ENCODE measurements at regions not wholly inside any gene's neighbourhood (a gene's known extent, or its start where the extent isn't known, plus 50 kb on each side); places are given as distances from the start of the nearest gene placed in this dataset.
"Not testable (repeated sequence)": the region's sequence is repeated elsewhere in the genome, so short reads cannot be mapped to it uniquely, and the experiment has no call there.

- DNase-seq: no peak
Observed at GRCh38 chr1:70827030-70827429, 220.6 kb downstream of the PTGER3 start.

- no peak for DNase-seq
Observed at GRCh38 chr1:70828177-70828576, 219.4 kb downstream of the PTGER3 start.

- DNase-seq: not testable (repeated sequence)
Observed at GRCh38 chr1:70834365-70834764, 213.3 kb downstream of the PTGER3 start.

- DNase-seq: no peak
Observed at GRCh38 chr1:70836456-70836855, 211.2 kb downstream of the PTGER3 start.

GRCh38 chr1:70840260-70840953, 207.2 kb downstream of the PTGER3 start:
- no peak for DNase-seq

DNA sequence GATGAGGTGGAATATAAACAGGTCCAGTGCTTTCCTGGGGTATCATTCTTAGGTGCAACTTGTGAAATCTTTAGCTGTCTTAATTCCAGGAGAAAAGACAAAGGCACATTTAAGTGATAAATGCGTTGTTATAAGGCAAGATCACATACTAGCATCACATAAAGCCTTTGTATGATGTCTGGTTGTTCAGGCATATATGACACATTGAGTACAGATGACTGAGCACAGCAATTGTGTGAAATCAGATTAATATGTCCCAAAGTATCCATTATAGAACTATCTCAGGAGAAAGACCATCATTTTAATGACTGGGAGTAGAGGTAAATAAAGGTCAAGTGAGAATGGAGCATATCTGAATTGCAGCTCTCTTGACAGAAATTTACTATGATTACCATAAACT, 205.1 kb downstream of the PTGER3 start:
- no peak for DNase-seq

- no peak for DNase-seq
Observed at GRCh38 chr1:70843452-70843851, 204.2 kb downstream of the PTGER3 start.

DNA sequence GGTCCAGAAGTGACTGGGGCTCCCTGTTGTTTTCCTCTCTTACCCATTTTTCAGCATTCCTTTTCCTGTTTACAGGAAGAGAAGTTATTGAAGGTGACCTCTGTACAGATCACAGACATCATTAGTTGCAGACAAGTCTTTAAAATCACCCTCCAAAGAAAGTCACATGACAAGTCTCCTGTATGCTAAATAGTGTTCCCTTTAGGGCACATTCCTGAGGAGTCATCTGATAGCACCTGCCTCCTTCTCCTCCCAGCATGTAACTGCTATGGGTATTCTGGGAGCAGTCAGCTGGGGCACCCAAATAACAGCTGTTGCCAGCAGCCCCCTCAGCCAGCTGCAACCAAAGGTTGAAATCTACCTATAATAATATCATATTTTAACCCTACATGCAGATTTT, 200.6 kb downstream of the PTGER3 start:
- no peak for DNase-seq

- DNase-seq: no peak
Observed at GRCh38 chr1:70855203-70855602, 192.4 kb downstream of the PTGER3 start.

GRCh38 chr1:70856201-70856600, 191.4 kb downstream of the PTGER3 start:
- no peak for DNase-seq

- DNase-seq: no peak
Observed at GRCh38 chr1:70863239-70863638, 184.4 kb downstream of the PTGER3 start.

GRCh38 chr1:70864302-70864701, 183.3 kb downstream of the PTGER3 start:
- no peak for DNase-seq

- DNase-seq: peak; percentile 81
Observed at GRCh38 chr1:70866542-70867264, 180.9 kb downstream of the PTGER3 start.

DNA sequence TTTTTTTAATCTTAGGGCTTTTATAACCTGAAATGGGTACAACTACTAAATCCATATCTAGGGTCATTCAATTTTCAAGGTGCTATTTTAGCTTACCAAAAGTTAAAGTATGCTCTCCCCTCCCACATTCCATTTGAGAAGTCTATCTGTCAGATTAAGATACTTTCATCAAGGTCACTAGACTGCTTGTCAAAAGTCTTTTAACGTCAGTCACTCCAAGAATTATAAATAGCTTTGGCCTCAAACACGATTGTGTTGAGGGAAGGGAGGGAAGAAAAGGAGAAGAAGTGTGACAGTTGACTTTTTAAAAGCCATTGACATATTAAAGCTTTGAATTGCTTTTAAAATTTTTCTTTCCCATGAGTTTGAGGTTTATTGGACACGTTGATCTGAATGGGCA, 175.8 kb downstream of the PTGER3 start:
- no peak for DNase-seq

GRCh38 chr1:70874063-70874462, 173.6 kb downstream of the PTGER3 start:
- DNase-seq: peak; percentile 42

DNA sequence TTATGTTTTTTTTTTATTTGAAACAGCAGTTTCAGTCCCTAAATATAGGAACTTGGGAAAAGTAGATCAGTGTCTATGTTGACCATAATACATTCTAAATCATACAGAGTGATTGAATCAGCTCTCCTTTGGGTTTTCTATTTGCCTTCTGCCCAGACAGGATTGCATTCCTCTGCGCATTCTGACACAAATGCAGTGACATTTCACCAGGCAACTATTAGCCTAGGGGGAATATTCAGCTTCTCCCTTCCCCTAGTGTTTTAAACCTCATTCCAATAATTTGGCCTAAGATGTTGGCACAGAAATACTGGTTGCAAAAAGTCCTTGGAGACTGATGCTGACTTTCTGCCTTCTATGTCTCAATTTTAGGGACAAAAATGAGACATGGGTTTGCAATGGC, 172.8 kb downstream of the PTGER3 start:
- no peak for DNase-seq

GRCh38 chr1:70877343-70877742, 170.3 kb downstream of the PTGER3 start:
- DNase-seq: no peak

DNA sequence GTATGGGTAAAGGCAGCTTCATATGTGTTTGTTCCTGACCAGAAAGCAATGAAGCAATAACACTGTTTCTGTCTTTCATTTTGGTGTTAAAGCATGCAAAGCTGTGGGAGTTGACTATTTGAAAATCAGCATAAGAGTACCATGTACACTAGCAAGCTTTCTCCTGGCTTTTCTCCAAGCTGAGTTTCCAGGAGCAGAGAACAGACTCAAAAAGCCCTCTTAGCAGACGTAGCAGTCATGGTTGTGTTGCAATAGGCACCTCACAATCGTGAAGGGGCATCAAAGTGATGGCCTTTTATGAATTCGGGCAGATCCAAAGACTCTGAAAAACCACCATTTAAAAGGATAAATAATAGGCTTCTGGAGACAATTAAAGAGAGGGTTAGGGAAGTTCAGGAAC, 159.7 kb downstream of the PTGER3 start:
- DNase-seq: no peak

- DNase-seq: no peak
Observed at GRCh38 chr1:70888722-70889121, 158.9 kb downstream of the PTGER3 start.

- peak; percentile 42 for DNase-seq
Observed at GRCh38 chr1:70890408-70890807, 157.2 kb downstream of the PTGER3 start.

DNA sequence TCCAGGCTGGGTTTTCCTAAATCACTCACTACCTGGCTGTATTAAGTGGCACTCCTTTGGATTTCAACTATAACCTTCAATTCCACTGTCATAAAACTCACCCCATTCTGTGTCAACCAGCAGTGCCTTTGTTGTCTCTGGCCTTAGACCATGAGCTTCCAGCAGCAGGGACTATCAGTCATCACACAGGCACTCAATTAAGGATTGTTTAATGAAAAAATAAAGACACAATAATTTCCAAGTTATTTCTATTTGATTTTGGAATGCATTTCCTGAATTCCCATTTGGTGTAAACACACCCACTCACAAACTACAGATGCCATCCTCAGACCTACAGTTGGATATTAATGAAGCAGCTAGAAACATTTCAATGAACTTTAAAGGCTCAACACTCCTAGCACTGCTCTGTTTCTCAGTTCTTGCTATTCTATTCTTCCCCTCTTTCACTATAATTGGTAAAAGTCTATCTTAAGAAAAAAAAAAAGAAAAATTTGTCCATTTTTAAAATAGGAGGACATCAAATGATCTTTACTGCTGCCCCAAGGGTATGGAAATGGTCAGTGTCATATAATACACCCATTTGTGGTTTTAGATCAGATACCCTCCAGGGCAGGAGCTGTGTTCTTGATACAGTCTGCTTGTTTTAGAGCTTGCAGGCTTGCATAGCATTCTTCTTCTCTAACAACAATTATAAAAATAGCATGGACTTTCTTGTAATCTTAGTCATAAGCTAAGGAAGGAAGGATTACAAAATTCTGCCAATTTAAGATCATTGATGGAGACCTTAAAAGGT, 156.4 kb downstream of the PTGER3 start:
- DNase-seq: peak; percentile 56

DNA sequence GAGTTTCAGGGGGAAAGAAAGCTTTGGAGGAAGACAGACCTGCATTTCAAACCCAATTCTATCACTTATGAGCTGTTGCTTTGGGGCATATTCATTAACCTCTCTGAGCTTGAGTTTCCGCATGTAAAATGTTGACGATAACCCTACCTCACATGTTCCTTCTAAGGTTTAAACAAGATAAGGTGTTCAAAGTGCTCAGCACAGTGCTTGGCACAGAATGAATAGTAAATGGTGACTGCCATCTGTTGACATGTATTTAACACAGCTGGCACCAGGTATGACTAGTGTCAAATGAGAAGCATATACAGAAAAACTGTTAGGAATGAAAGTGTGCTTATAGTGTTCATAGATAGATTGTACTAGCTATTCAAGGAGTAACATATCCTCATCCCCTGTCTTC, 155.5 kb downstream of the PTGER3 start:
- no peak for DNase-seq

GRCh38 chr1:70892930-70893329, 154.7 kb downstream of the PTGER3 start:
- DNase-seq: peak; percentile 50

GRCh38 chr1:70893381-70893780, 154.2 kb downstream of the PTGER3 start:
- DNase-seq: no peak

Measured in hematopoietic multipotent progenitor cell treated with erythropoietin and hydrocortisone succinate and interleukin-3 and kit ligand, for 4 days (in vitro differentiated cells).